OCI-LY3 (cell line): ENCODE measurements at regions not wholly inside any gene's neighbourhood (a gene's known extent, or its start where the extent isn't known, plus 50 kb on each side); places are given as distances from the start of the nearest gene placed in this dataset.

Source experiments
- H2AFZ ChIP-seq: fragments of 200-600, 300-600 bp; shearing (Covaris generic); 2 replicates; pipeline ENCODE4 v1.6.0; 2014; ENCODE audit warnings: antibody characterized with exemption, low read depth, low read length
- H3K27ac ChIP-seq: fragments of 200-600, 300-600 bp; sonication (generic); 2 replicates; pipeline ENCODE4 v1.5.1; 2014; ENCODE audit warnings: mild to moderate bottlenecking, low read length, moderate library complexity, mixed read lengths
- H3K27me3 ChIP-seq: fragments of 200-600, 300-600 bp; sonication (generic); 2 replicates; pipeline ENCODE4 v1.6.1; 2014; ENCODE audit warnings: low read depth, low read length, mixed read lengths
- H3K36me3 ChIP-seq: fragments of 200-600, 300-600 bp; sonication (generic); replicated peaks from 2 replicates; pipeline ENCODE3; 2014; ENCODE audit warnings: low read depth, low read length, mixed read lengths
- H3K4me1 ChIP-seq: fragments of 300-600, 200-600 bp; sonication (generic); 2 replicates; pipeline ENCODE4 v1.6.1; 2014; ENCODE audit warnings: low read length, mixed read lengths
- H3K4me2 ChIP-seq: fragments of 200-600, 300-600 bp; sonication (generic); 2 replicates; pipeline ENCODE4 v1.6.1; 2014; ENCODE audit warnings: low read length, mixed read lengths
- H3K4me3 ChIP-seq: fragments of 300-600, 200-600 bp; sonication (generic); 2 replicates; pipeline ENCODE4 v1.5.1; 2014; ENCODE audit warnings: antibody characterized with exemption, mild to moderate bottlenecking, low read length, moderate library complexity
- H3K79me2 ChIP-seq: fragments of 300-600, 200-600 bp; shearing (Covaris generic); 2 replicates; pipeline ENCODE4 v1.6.1; 2014; ENCODE audit warnings: mild to moderate bottlenecking, low read length, mixed read lengths
- H3K9ac ChIP-seq: fragments of 300-600, 200-600 bp; shearing (Covaris generic); 2 replicates; pipeline ENCODE4 v1.6.0; 2014; ENCODE audit warnings: mild to moderate bottlenecking, low read length, moderate library complexity
- H3K9me3 ChIP-seq: fragments of 200-600, 300-600 bp; shearing (Covaris generic); 2 replicates; pipeline ENCODE4 v1.6.1; 2014; ENCODE audit warnings: low read length, mixed read lengths; ENCODE audit not compliant: insufficient read depth
- H4K20me1 ChIP-seq: fragments of 200-600, 300-600 bp; sonication (generic); 2 replicates; pipeline ENCODE4 v1.6.1; 2016; ENCODE audit warnings: low read length, mixed read lengths; ENCODE audit not compliant: insufficient read depth
- CTCF ChIP-seq: fragments of 200-600, 300-600 bp; sonication (generic); IDR thresholded peaks from 2 replicates; pipeline ENCODE4 v1.5.1; 2014; ENCODE audit warnings: antibody characterized with exemption, low read length, low read depth
- EZH2phosphoT487 ChIP-seq: fragments of 200-600 bp; shearing (Covaris generic); IDR thresholded peaks from 2 replicates; pipeline ENCODE4 v1.6.1; 2018; ENCODE audit warnings: antibody characterized with exemption, mixed run types, low read depth

- Histone ChIP-seq H4K20me1 (no peaks in the 10 kb centered on the region), H3K9me3 (no peaks in the 10 kb centered on the region), H3K27ac (no peak overlapping the region), H3K27me3 (peaks cover 22% of the 10 kb centered on the region), H3K4me1 (peaks cover 18% of the 10 kb centered on the region), H2AFZ (no peak overlapping the region), H3K4me2 (no peak overlapping the region), H3K36me3 (no peaks in the 10 kb centered on the region), H3K9ac (no peak overlapping the region), H3K4me3 (no peak overlapping the region), H3K79me2 (no peaks in the 10 kb centered on the region)
- TF ChIP-seq CTCF: no peak
- TF ChIP-seq EZH2phosphoT487: no peak
Measured at GRCh38 chr9:117496307-117496706, 81.5 kb upstream of the ASTN2 start.

GRCh38 chr9:117494401-117495090 lies 79.7 kb upstream of the ASTN2 start:
- Histone ChIP-seq H3K4me3 (no peak overlapping the region), H2AFZ (no peak overlapping the region), H3K79me2 (no peaks in the 10 kb centered on the region)

GRCh38 chr9:117492476-117492875 lies 77.6 kb upstream of the ASTN2 start:
- TF ChIP-seq CTCF (no peak), EZH2phosphoT487 (no peak)
- H3K79me2 ChIP-seq: no peaks in the 10 kb centered on the region
- no peaks in the 10 kb centered on the region for H3K9me3 ChIP-seq
- H4K20me1 ChIP-seq: no peaks in the 10 kb centered on the region
- no peak overlapping the region for H3K4me3 ChIP-seq
- H3K9ac ChIP-seq: no peak overlapping the region
- no peak overlapping the region for H2AFZ ChIP-seq
- no peaks in the 10 kb centered on the region for H3K36me3 ChIP-seq
- H3K4me1 ChIP-seq: peaks cover 22% of the 10 kb centered on the region
- H3K27me3 ChIP-seq: peaks cover 36% of the 10 kb centered on the region
- no peak overlapping the region for H3K4me2 ChIP-seq
- no peak overlapping the region for H3K27ac ChIP-seq

More at GRCh38 chr9:117494401-117495090, 79.7 kb upstream of the ASTN2 start:
- H3K9me3 ChIP-seq: no peaks in the 10 kb centered on the region
- no peak for TF ChIP-seq EZH2phosphoT487
- TF ChIP-seq CTCF: no peak
- H3K36me3 ChIP-seq: no peaks in the 10 kb centered on the region
- H3K27me3 ChIP-seq: peaks cover 33% of the 10 kb centered on the region
- H3K9ac ChIP-seq: no peak overlapping the region
- H3K27ac ChIP-seq: no peak overlapping the region
- no peaks in the 10 kb centered on the region for H4K20me1 ChIP-seq
- H3K4me1 ChIP-seq: peaks cover 18% of the 10 kb centered on the region
- no peak overlapping the region for H3K4me2 ChIP-seq

GRCh38 chr9:117491491-117491890 lies 76.6 kb upstream of the ASTN2 start:
- Histone ChIP-seq H3K27me3 (peaks cover 36% of the 10 kb centered on the region), H3K4me1 (peaks cover 16% of the 10 kb centered on the region), H3K27ac (no peak overlapping the region), H3K4me2 (no peak overlapping the region), H2AFZ (no peak overlapping the region), H3K9ac (no peak overlapping the region), H3K79me2 (no peaks in the 10 kb centered on the region), H3K4me3 (no peak overlapping the region), H3K36me3 (no peaks in the 10 kb centered on the region), H4K20me1 (no peaks in the 10 kb centered on the region), H3K9me3 (no peaks in the 10 kb centered on the region)
- TF ChIP-seq EZH2phosphoT487: no peak
- TF ChIP-seq CTCF: no peak
